ENCODE measurements at regions not wholly inside any gene's neighbourhood (a gene's known extent, or its start where the extent isn't known, plus 50 kb on each side); places are given as distances from the start of the nearest gene placed in this dataset.
"Not testable (repeated sequence)": the region's sequence is repeated elsewhere in the genome, so short reads cannot be mapped to it uniquely, and the experiment has no call there.

- TF ChIP-seq CTCF (IDR thresholded peaks at IDR 0.05; ENCODE audit: insufficient read depth, low read length, poor library complexity, severe bottlenecking); EZH2phosphoT487 (conservative IDR thresholded peaks at IDR 0.05; ENCODE audit: low read length): not testable (repeated sequence)
Observed at GRCh38 chr7:65652669-65653068, 220.2 kb upstream of the VKORC1L1 start.
